Suprapubic skin (tissue), 3 donors: ENCODE measurements at regions not wholly inside any gene's neighbourhood (a gene's known extent, or its start where the extent isn't known, plus 50 kb on each side); places are given as distances from the start of the nearest gene placed in this dataset.

Experiments used
- CTCF ChIP-seq, 2 donors: fragments of 200-600 bp in 1 of 2; fragments of 450-650 bp in 1 of 2; sonication (generic) in 1 of 2; IDR thresholded peaks; one replicate each; pipeline ENCODE4 v1.5.1; 2016 to 2019; ENCODE audit warnings: antibody characterized with exemption in 2 of 2, mild to moderate bottlenecking in 1 of 2, moderate library complexity in 1 of 2
- POLR2A ChIP-seq, 2 donors: fragments of 450-650 bp; IDR thresholded peaks; one replicate each; pipeline ENCODE4 v1.6.1; 2017; ENCODE audit warnings: antibody characterized with exemption in 2 of 2, mild to moderate bottlenecking in 2 of 2, moderate library complexity in 2 of 2

- TF ChIP-seq CTCF (IDR thresholded peaks at IDR 0.05) (no peak), POLR2A (IDR thresholded peaks at IDR 0.05) (no peak)
Measured at GRCh38 chrX:3550160-3550751, 163.2 kb downstream of the PRKX start.
